ENCODE measurements at regions not wholly inside any gene's neighbourhood (a gene's known extent, or its start where the extent isn't known, plus 50 kb on each side); places are given as distances from the start of the nearest gene placed in this dataset.

DNA sequence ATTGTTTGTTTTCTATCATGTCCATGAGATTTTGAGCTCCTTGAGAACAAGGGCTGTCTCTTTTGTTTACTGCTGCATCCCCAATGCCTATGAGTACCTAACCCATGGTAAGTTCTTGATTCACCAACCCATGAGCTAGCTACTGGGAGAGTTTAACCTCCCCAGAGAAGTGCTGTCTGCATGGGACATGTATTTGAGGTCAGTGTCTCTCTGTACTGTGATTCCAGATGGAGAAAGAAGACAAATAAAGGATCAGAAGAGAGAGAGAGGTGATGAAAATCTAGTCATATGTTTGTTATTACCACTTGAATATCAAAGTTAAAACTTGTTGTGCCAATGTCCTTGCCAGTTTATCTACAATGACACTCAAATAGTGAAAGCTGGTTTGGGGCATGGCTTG is 421.8 kb downstream of the BCAT1 start:
- no peak overlapping the region for H3K4me3 Mint-ChIP-seq
- 0 out of 2 replicates have a peak, but pooled peaks cover 4% of the 10 kb centered on the region for H3K4me1 Mint-ChIP-seq
- no peak for ATAC-seq
- no peak for DNase-seq (ENCODE audit: low spot score)
- ChIA-PET POLR2A (no interaction called here), CTCF (no interaction called here)
- H3K27ac Mint-ChIP-seq, result no peak overlapping the region
- no peaks in the 10 kb centered on the region for H3K27me3 Mint-ChIP-seq (ENCODE audit: low read depth)
- TF ChIP-seq ZNF219 (CRISPR knock-in tag; IDR thresholded peaks at IDR 0.05; ENCODE audit: borderline replicate concordance), result no peak
- TF ChIP-seq, protein P1, sequence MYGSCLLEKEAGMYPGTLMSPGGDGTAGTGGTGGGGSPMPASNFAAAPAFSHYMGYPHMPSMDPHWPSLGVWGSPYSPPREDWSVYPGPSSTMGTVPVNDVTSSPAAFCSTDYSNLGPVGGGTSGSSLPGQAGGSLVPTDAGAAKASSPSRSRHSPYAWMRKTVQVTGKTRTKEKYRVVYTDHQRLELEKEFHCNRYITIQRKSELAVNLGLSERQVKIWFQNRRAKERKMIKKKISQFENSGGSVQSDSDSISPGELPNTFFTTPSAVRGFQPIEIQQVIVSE (CRISPR knock-in tag; IDR thresholded peaks at IDR 0.05; ENCODE audit: borderline replicate concordance), result no peak
- TF ChIP-seq, protein P2, sequence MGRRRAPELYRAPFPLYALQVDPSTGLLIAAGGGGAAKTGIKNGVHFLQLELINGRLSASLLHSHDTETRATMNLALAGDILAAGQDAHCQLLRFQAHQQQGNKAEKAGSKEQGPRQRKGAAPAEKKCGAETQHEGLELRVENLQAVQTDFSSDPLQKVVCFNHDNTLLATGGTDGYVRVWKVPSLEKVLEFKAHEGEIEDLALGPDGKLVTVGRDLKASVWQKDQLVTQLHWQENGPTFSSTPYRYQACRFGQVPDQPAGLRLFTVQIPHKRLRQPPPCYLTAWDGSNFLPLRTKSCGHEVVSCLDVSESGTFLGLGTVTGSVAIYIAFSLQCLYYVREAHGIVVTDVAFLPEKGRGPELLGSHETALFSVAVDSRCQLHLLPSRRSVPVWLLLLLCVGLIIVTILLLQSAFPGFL (CRISPR knock-in tag; IDR thresholded peaks at IDR 0.05; ENCODE audit: borderline replicate concordance), result no peak
- TF ChIP-seq, protein P3, sequence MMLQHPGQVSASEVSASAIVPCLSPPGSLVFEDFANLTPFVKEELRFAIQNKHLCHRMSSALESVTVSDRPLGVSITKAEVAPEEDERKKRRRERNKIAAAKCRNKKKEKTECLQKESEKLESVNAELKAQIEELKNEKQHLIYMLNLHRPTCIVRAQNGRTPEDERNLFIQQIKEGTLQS (CRISPR knock-in tag; conservative IDR thresholded peaks at IDR 0.05), result no peak
- TF ChIP-seq, protein P4, sequence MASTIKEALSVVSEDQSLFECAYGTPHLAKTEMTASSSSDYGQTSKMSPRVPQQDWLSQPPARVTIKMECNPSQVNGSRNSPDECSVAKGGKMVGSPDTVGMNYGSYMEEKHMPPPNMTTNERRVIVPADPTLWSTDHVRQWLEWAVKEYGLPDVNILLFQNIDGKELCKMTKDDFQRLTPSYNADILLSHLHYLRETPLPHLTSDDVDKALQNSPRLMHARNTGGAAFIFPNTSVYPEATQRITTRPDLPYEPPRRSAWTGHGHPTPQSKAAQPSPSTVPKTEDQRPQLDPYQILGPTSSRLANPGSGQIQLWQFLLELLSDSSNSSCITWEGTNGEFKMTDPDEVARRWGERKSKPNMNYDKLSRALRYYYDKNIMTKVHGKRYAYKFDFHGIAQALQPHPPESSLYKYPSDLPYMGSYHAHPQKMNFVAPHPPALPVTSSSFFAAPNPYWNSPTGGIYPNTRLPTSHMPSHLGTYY (CRISPR knock-in tag; IDR thresholded peaks at IDR 0.05), result no peak
- H3K9me3 Mint-ChIP-seq, result peaks cover 35% of the 10 kb centered on the region
- H3K36me3 Mint-ChIP-seq, result no peaks in the 10 kb centered on the region

DNA sequence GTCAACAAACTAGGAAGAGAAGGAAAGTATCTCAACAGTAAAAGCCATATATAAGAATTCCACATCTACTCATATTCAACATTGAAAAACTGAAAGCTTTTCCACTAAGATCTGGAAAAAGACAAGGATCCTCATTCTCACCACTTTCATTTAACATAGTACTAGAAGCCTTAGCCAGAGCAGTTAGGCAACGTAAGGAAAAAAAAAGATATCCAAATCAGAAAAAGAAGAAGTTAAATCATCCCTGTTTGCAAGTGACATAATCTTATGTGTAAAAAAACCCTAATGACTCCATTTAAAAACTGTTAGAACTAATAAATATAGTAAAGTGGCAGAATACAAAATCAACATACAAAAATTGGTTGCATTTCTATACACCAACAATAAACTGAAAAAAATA is 426.2 kb downstream of the BCAT1 start:
- Mint-ChIP-seq H3K4me3 (no peak overlapping the region), H3K27ac (no peak overlapping the region), H3K36me3 (peaks cover 24% of the 10 kb centered on the region), H3K9me3 (peaks cover 66% of the 10 kb centered on the region), H3K27me3 (ENCODE audit: low read depth) (no peaks in the 10 kb centered on the region; the same call in 1 of the 2 replicates), H3K4me1 (no peaks in the 10 kb centered on the region)
- CTCF ChIA-PET, result no interaction called here
- TF ChIP-seq, protein P5, sequence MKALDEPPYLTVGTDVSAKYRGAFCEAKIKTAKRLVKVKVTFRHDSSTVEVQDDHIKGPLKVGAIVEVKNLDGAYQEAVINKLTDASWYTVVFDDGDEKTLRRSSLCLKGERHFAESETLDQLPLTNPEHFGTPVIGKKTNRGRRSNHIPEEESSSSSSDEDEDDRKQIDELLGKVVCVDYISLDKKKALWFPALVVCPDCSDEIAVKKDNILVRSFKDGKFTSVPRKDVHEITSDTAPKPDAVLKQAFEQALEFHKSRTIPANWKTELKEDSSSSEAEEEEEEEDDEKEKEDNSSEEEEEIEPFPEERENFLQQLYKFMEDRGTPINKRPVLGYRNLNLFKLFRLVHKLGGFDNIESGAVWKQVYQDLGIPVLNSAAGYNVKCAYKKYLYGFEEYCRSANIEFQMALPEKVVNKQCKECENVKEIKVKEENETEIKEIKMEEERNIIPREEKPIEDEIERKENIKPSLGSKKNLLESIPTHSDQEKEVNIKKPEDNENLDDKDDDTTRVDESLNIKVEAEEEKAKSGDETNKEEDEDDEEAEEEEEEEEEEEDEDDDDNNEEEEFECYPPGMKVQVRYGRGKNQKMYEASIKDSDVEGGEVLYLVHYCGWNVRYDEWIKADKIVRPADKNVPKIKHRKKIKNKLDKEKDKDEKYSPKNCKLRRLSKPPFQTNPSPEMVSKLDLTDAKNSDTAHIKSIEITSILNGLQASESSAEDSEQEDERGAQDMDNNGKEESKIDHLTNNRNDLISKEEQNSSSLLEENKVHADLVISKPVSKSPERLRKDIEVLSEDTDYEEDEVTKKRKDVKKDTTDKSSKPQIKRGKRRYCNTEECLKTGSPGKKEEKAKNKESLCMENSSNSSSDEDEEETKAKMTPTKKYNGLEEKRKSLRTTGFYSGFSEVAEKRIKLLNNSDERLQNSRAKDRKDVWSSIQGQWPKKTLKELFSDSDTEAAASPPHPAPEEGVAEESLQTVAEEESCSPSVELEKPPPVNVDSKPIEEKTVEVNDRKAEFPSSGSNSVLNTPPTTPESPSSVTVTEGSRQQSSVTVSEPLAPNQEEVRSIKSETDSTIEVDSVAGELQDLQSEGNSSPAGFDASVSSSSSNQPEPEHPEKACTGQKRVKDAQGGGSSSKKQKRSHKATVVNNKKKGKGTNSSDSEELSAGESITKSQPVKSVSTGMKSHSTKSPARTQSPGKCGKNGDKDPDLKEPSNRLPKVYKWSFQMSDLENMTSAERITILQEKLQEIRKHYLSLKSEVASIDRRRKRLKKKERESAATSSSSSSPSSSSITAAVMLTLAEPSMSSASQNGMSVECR (CRISPR knock-in tag; IDR thresholded peaks at IDR 0.05; ENCODE audit: borderline replicate concordance), result no peak
- TF ChIP-seq SP1 (CRISPR knock-in tag; conservative IDR thresholded peaks at IDR 0.05), result no peak
- TF ChIP-seq ZNF396 (CRISPR knock-in tag; IDR thresholded peaks at IDR 0.05; ENCODE audit: borderline replicate concordance), result no peak
- TF ChIP-seq, protein P2 (CRISPR knock-in tag; IDR thresholded peaks at IDR 0.05; ENCODE audit: borderline replicate concordance), result no peak
- DNase-seq (ENCODE audit: low spot score) (no peak), ATAC-seq (no peak)
- POLR2A ChIA-PET, result no interaction called here

DNA sequence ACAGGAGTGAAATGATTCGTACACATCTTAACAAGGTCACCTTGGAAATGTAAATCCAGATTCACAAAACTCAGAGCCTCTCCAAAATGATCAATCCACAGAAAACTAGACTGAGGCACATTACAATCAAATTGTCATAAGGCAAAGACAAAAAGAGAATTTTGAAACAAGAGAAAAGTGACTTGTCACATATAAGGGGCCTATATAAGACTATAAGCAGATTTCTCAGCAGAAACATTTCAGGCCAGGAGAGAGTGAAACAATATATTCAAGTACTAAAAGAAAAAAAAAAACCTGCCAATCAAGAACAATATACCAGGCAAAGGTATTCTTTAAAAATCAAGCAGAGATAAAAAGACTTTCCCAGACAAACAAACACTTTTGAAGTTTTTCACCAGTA is 429.1 kb downstream of the BCAT1 start:
- ChIA-PET CTCF (no interaction called here), POLR2A (no interaction called here)
- peaks cover 53% of the 10 kb centered on the region for H3K9me3 Mint-ChIP-seq
- no peak overlapping the region for H3K27ac Mint-ChIP-seq
- H3K36me3 Mint-ChIP-seq, result peaks cover 24% of the 10 kb centered on the region
- ATAC-seq (no peak), DNase-seq (ENCODE audit: low spot score) (no peak)
- peaks cover 7% of the 10 kb centered on the region for H3K4me1 Mint-ChIP-seq
- H3K27me3 Mint-ChIP-seq (ENCODE audit: low read depth), result no peaks in the 10 kb centered on the region; the same call in 1 of the 2 replicates
- H3K4me3 Mint-ChIP-seq, result no peak overlapping the region
- TF ChIP-seq ZNF671 (CRISPR knock-in tag; IDR thresholded peaks at IDR 0.05) (no peak), GABPB1 (CRISPR knock-in tag; IDR thresholded peaks at IDR 0.05) (no peak), MXD4 (CRISPR knock-in tag; IDR thresholded peaks at IDR 0.05; ENCODE audit: borderline replicate concordance) (no peak)
- TF ChIP-seq, protein P6, sequence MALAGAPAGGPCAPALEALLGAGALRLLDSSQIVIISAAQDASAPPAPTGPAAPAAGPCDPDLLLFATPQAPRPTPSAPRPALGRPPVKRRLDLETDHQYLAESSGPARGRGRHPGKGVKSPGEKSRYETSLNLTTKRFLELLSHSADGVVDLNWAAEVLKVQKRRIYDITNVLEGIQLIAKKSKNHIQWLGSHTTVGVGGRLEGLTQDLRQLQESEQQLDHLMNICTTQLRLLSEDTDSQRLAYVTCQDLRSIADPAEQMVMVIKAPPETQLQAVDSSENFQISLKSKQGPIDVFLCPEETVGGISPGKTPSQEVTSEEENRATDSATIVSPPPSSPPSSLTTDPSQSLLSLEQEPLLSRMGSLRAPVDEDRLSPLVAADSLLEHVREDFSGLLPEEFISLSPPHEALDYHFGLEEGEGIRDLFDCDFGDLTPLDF (CRISPR knock-in tag; IDR thresholded peaks at IDR 0.05), result no peak
- TF ChIP-seq, protein P7, sequence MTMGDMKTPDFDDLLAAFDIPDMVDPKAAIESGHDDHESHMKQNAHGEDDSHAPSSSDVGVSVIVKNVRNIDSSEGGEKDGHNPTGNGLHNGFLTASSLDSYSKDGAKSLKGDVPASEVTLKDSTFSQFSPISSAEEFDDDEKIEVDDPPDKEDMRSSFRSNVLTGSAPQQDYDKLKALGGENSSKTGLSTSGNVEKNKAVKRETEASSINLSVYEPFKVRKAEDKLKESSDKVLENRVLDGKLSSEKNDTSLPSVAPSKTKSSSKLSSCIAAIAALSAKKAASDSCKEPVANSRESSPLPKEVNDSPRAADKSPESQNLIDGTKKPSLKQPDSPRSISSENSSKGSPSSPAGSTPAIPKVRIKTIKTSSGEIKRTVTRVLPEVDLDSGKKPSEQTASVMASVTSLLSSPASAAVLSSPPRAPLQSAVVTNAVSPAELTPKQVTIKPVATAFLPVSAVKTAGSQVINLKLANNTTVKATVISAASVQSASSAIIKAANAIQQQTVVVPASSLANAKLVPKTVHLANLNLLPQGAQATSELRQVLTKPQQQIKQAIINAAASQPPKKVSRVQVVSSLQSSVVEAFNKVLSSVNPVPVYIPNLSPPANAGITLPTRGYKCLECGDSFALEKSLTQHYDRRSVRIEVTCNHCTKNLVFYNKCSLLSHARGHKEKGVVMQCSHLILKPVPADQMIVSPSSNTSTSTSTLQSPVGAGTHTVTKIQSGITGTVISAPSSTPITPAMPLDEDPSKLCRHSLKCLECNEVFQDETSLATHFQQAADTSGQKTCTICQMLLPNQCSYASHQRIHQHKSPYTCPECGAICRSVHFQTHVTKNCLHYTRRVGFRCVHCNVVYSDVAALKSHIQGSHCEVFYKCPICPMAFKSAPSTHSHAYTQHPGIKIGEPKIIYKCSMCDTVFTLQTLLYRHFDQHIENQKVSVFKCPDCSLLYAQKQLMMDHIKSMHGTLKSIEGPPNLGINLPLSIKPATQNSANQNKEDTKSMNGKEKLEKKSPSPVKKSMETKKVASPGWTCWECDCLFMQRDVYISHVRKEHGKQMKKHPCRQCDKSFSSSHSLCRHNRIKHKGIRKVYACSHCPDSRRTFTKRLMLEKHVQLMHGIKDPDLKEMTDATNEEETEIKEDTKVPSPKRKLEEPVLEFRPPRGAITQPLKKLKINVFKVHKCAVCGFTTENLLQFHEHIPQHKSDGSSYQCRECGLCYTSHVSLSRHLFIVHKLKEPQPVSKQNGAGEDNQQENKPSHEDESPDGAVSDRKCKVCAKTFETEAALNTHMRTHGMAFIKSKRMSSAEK (CRISPR knock-in tag; IDR thresholded peaks at IDR 0.05; ENCODE audit: borderline replicate concordance), result no peak
- TF ChIP-seq, protein P8, sequence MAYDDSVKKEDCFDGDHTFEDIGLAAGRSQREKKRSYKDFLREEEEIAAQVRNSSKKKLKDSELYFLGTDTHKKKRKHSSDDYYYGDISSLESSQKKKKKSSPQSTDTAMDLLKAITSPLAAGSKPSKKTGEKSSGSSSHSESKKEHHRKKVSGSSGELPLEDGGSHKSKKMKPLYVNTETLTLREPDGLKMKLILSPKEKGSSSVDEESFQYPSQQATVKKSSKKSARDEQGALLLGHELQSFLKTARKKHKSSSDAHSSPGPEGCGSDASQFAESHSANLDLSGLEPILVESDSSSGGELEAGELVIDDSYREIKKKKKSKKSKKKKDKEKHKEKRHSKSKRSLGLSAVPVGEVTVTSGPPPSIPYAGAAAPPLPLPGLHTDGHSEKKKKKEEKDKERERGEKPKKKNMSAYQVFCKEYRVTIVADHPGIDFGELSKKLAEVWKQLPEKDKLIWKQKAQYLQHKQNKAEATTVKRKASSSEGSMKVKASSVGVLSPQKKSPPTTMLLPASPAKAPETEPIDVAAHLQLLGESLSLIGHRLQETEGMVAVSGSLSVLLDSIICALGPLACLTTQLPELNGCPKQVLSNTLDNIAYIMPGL (CRISPR knock-in tag; IDR thresholded peaks at IDR 0.05), result no peak

Data from WTC11 (cell line).